GM12878 (cell line): ENCODE measurements at regions not wholly inside any gene's neighbourhood (a gene's known extent, or its start where the extent isn't known, plus 50 kb on each side); places are given as distances from the start of the nearest gene placed in this dataset.

ENCODE experiments used
- ATAC-seq: fragments of 200-7000 bp; cut with Tn5 transposase; 3 replicates; pipeline ENCODE4 v1.9.1; 2020; ENCODE audit warnings: mild to moderate bottlenecking, moderate library complexity
- BruUV-seq: library from RNA; stranded (reverse); fragments of 400-500 nt; replicated peaks from 2 replicates; lab custom pipeline; 2021; lab: Mats Ljungman, UMichigan
- CTCF ChIA-PET: fragments of 300-600 bp; sonication (Branson Sonifier 250); formaldehyde crosslinking; extraction: SDS; loops from one replicate; lab custom pipeline; 2021; ENCODE audit warnings: inconsistent platforms; lab: Yijun Ruan, JAX
- POLR2A ChIA-PET: fragments of 350-600 bp; formaldehyde crosslinking; extraction: SDS; loops from one replicate; lab custom pipeline; 2021; ENCODE audit warnings: inconsistent platforms; lab: Charles Lee
- RAD21 ChIA-PET: fragments of 300-600 bp; sonication (Branson Sonifier 250); formaldehyde crosslinking; loops from one replicate; lab custom pipeline; 2023; ENCODE audit warnings: antibody characterized with exemption; ENCODE audit not compliant: unreplicated experiment; lab: Charles Lee
- SMC1A ChIA-PET: fragments of 300-600 bp; sonication (Branson Sonifier 250); formaldehyde crosslinking; loops from one replicate; lab custom pipeline; 2023; ENCODE audit not compliant: unreplicated experiment, uncharacterized antibody; lab: Charles Lee
- DNase-seq: peaks from one replicate; pipeline ENCODE4 v3.0.0-alpha.2; 2011; ENCODE audit warnings: low read depth, low spot score
- FAIRE-seq: peaks from 3 replicates; lab custom pipeline; 2011; peaks lifted over from hg19 to GRCh38; lab: Jason Lieb, UNC
- H2AFZ ChIP-seq: 2 replicates; pipeline ENCODE4 v1.6.0; 2011; ENCODE audit warnings: low read depth, low read length, control low read depth; ENCODE audit not compliant: control insufficient read depth
- H3K27ac ChIP-seq: 2 replicates; pipeline ENCODE4 v1.5.1; 2011; ENCODE audit warnings: control low read depth; ENCODE audit not compliant: control insufficient read depth, insufficient read depth
- H3K27me3 ChIP-seq, 2 experiments: replicated peaks in 1 of 2; 2 replicates each; pipeline versions ENCODE4 v1.6.0 to v1.6.1; 2011; ENCODE audit warnings: low read length in 1 of 2; ENCODE audit not compliant: control insufficient read depth in 2 of 2, insufficient read depth in 2 of 2
- H3K36me3 ChIP-seq, 2 experiments: 2 replicates each; pipeline ENCODE4 v1.5.1; 2011; ENCODE audit warnings: low read length in 1 of 2; ENCODE audit not compliant: control insufficient read depth in 2 of 2, insufficient read depth in 2 of 2
- H3K4me1 ChIP-seq: 2 replicates; pipeline ENCODE4 v1.6.1; 2011; ENCODE audit warnings: mild to moderate bottlenecking, low read length, moderate library complexity, mixed read lengths; ENCODE audit not compliant: control insufficient read depth, insufficient read depth
- H3K4me2 ChIP-seq: 2 replicates; pipeline ENCODE4 v1.6.0; 2011; ENCODE audit warnings: control low read depth; ENCODE audit not compliant: control insufficient read depth, insufficient read depth
- H3K4me3 ChIP-seq: fragments of 200-600 bp; sonication (generic); 2 replicates; pipeline ENCODE4 v1.5.1; 2016
- H3K79me2 ChIP-seq: 2 replicates; pipeline ENCODE4 v1.6.0; 2011; ENCODE audit warnings: low read length; ENCODE audit not compliant: control insufficient read depth, insufficient read depth
- H3K9ac ChIP-seq: 2 replicates; pipeline ENCODE4 v1.8.0; 2011; ENCODE audit warnings: low read length, control low read depth, mixed read lengths; ENCODE audit not compliant: control insufficient read depth, insufficient read depth
- H3K9me3 ChIP-seq: replicated peaks from 3 replicates; pipeline ENCODE4 v1.5.1; 2011; ENCODE audit warnings: mild to moderate bottlenecking, low read length; ENCODE audit not compliant: control insufficient read depth, insufficient read depth
- H4K20me1 ChIP-seq: 2 replicates; pipeline ENCODE4 v1.6.0; 2011; ENCODE audit not compliant: control insufficient read depth, insufficient read depth
- BACH1 ChIP-seq: fragments of 450-650 bp; IDR thresholded peaks from 2 replicates; pipeline ENCODE4 v1.6.1; 2017; ENCODE audit warnings: mild to moderate bottlenecking, borderline replicate concordance
- BHLHE40 ChIP-seq, 2 experiments: fragments of 450-650 bp in 1 of 2; IDR thresholded peaks; 2 replicates each; pipeline ENCODE4 v1.6.1; 2011 to 2017; ENCODE audit warnings: low read depth in 2 of 2, borderline replicate concordance in 1 of 2, improper control_type of control experiment in 1 of 2, low read length in 1 of 2, mild to moderate bottlenecking in 1 of 2
- BRCA1 ChIP-seq: IDR thresholded peaks from 2 replicates; pipeline ENCODE4 v1.6.1; 2011; ENCODE audit warnings: low read depth, low read length, improper control_type of control experiment
- E2F4 ChIP-seq: IDR thresholded peaks from 2 replicates; pipeline ENCODE4 v1.6.1; 2012; ENCODE audit warnings: low read depth, low read length, improper control_type of control experiment
- ETV6 ChIP-seq, 2 experiments: fragments of 450-650 bp in 1 of 2; IDR thresholded peaks in 1 of 2; conservative IDR thresholded peaks in 1 of 2; 2 replicates each; pipeline ENCODE4 v1.6.1; 2014; ENCODE audit warnings: antibody characterized with exemption in 1 of 2, borderline replicate concordance in 1 of 2, low read depth in 1 of 2, mild to moderate bottlenecking in 1 of 2, moderate library complexity in 1 of 2
- EZH2 ChIP-seq: IDR thresholded peaks from 2 replicates; pipeline ENCODE4 v1.6.1; 2012; ENCODE audit warnings: low read depth, mild to moderate bottlenecking, control low read depth, inconsistent platforms, low read length, borderline replicate concordance; ENCODE audit not compliant: control insufficient read depth
- HDAC6 ChIP-seq: fragments of 200-600 bp; sonication (generic); IDR thresholded peaks from one replicate; pipeline ENCODE4 v1.8.0; 2017; ENCODE audit warnings: antibody characterized with exemption; ENCODE audit not compliant: unreplicated experiment
- MEF2A ChIP-seq: IDR thresholded peaks from 2 replicates; pipeline ENCODE4 v1.6.1; 2011; ENCODE audit warnings: low read depth, mild to moderate bottlenecking, low read length, moderate library complexity; ENCODE audit not compliant: insufficient read depth
- NFXL1 ChIP-seq: fragments of 450-650 bp; IDR thresholded peaks from 2 replicates; pipeline ENCODE4 v1.6.1; 2017; ENCODE audit warnings: antibody characterized with exemption, mild to moderate bottlenecking, borderline replicate concordance
- NR2C2 ChIP-seq: IDR thresholded peaks from 2 replicates; pipeline ENCODE4 v1.6.1; 2011; ENCODE audit warnings: borderline replicate concordance, low read depth; ENCODE audit not compliant: control insufficient read depth, insufficient read length
- NR2F1 ChIP-seq: fragments of 450-650 bp; conservative IDR thresholded peaks from 2 replicates; pipeline ENCODE4 v1.6.1; 2017; ENCODE audit warnings: mild to moderate bottlenecking
- PAX5 ChIP-seq: IDR thresholded peaks from 2 replicates; pipeline ENCODE4 v1.6.1; 2011; ENCODE audit warnings: low read depth, low read length, borderline replicate concordance
- POLR2AphosphoS5 ChIP-seq: IDR thresholded peaks from 2 replicates; pipeline ENCODE4 v1.6.1; 2011; ENCODE audit warnings: mild to moderate bottlenecking, low read length, inconsistent platforms
- SMAD1 ChIP-seq: fragments of 450-650 bp; IDR thresholded peaks from 2 replicates; pipeline ENCODE4 v1.6.1; 2018; ENCODE audit warnings: mild to moderate bottlenecking, low read depth; ENCODE audit not compliant: partially characterized antibody
- TAF1 ChIP-seq: IDR thresholded peaks from 2 replicates; pipeline ENCODE4 v1.6.1; 2011; ENCODE audit warnings: mild to moderate bottlenecking, low read depth, low read length, borderline replicate concordance
- WRNIP1 ChIP-seq: IDR thresholded peaks from 2 replicates; pipeline ENCODE4 v1.6.1; 2011; ENCODE audit warnings: low read depth, low read length, improper control_type of control experiment, borderline replicate concordance
- WGBS: methylation state at CpG from one replicate; pipeline ENCODE4 v1.1.6; 2016; ENCODE audit warnings: low lambda C conversion rate; ENCODE audit not compliant: insufficient replicate concordance, insufficient coverage; ENCODE audit errors: missing lambda C conversion rate; 5-methylcytosine and 5-hydroxymethylcytosine counted together
- in situ Hi-C: fragments of 300-500 bp; cut with MboI; formaldehyde crosslinking; loops from 9 replicates; pipeline ENCODE4 v1.14.3; 2018; ENCODE audit warnings: mixed read lengths
- intact Hi-C: fragments of 100-400 bp; cut with micrococcal nuclease; formaldehyde crosslinking; loops from one replicate; pipeline ENCODE4 v1.14.2; 2022; ENCODE audit not compliant: unreplicated experiment

GRCh38 chr4:121266982-121267381 is 102.9 kb upstream of the TNIP3 start:
- H3K9me3 ChIP-seq = no peaks in the 10 kb centered on the region
- ChIA-PET CTCF (no interaction called here), SMC1A (no interaction called here), RAD21 (no interaction called here), POLR2A (no interaction called here)
- BruUV-seq = no TSS peak
- WGBS = 68% methylated on average over 3 of the region's 3 CpGs
- H2AFZ ChIP-seq = no peak overlapping the region
- H3K4me3 ChIP-seq = no peak overlapping the region
- no peak overlapping the region for H3K27ac ChIP-seq
- no peak overlapping the region for H3K9ac ChIP-seq
- no peak for ATAC-seq
- no peaks in the 10 kb centered on the region for H4K20me1 ChIP-seq
- no peak overlapping the region for H3K4me2 ChIP-seq
- no peaks in the 10 kb centered on the region for H3K36me3 ChIP-seq
- H3K27me3 ChIP-seq = peaks cover 0 to 3% of the 10 kb centered on the region in 2 experiments; a peak in 1 of 4 replicates
- no peak for FAIRE-seq
- no peak for DNase-seq
- H3K79me2 ChIP-seq = no peaks in the 10 kb centered on the region
- intact Hi-C loops = no loop called here
- no peaks in the 10 kb centered on the region for H3K4me1 ChIP-seq
- TF ChIP-seq NR2F1 (no peak), WRNIP1 (no peak), EZH2 (no peak)
- in situ Hi-C loops = no loop called here

DNA sequence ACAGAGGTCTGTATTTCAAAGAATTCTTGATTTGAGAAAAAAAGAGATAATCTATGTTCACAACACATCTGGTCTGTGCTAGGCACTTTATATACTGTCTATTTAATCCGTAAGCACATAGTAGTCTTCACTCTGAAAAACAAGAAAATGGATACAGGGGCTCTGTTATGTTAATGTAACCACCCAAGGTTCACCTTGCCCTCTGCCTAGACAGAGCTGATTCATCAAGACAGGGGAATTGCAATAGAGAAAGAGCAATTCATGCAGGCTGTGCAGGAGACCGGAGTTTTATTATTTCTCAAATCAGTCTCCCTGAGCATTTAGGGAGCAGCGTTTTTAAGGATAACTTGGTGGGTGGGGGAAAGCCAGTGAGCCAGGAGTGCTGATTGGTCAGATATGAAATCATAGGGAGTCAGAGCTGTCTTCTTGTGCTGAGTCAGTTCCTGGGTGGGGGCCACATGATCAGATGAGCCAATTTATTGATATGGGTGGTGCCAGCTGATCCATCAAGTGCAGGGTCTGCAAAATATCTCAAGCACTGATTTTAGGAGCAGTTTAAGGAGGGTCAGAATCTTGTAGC is 92.9 kb upstream of the TNIP3 start:
- H3K9me3 ChIP-seq = no peaks in the 10 kb centered on the region
- ChIA-PET SMC1A (interaction anchor here (1.4 kb wide), 1 partner anchor 61 kb away, joined by 3 read pairs; no protein-coding TSS in a partner anchor), CTCF (interaction anchor here (1.8 to 11.7 kb wide), 2 partner anchors 58 to 66 kb away, joined by 4 to 225 read pairs; no protein-coding TSS in a partner anchor), POLR2A (no interaction called here), RAD21 (interaction anchor here (0.6 to 4.4 kb wide), 2 partner anchors 64 to 152 kb away, joined by 3 to 28 read pairs; no protein-coding TSS in a partner anchor)
- DNase-seq = no peak
- no TSS peak for BruUV-seq
- no peak overlapping the region for H2AFZ ChIP-seq
- no peak overlapping the region for H3K27ac ChIP-seq
- H3K4me2 ChIP-seq = peak overlapping the region; percentile 11; the same call in 1 of the 2 replicates
- no peaks in the 10 kb centered on the region for H3K79me2 ChIP-seq
- no peak overlapping the region for H3K9ac ChIP-seq
- H4K20me1 ChIP-seq = no peaks in the 10 kb centered on the region
- intact Hi-C loops = loop anchor here (1.0 kb wide), 1 partner anchor 57 kb away; no protein-coding TSS in a partner anchor
- no peaks in the 10 kb centered on the region for H3K36me3 ChIP-seq
- H3K4me3 ChIP-seq = no peak overlapping the region
- TF ChIP-seq TAF1 (no peak), SMAD1 (no peak), NR2C2 (no peak), BHLHE40 (IDR thresholded peaks at IDR 0.05; ENCODE audit: borderline replicate concordance in 1 of 2, low read depth in 2 of 2, low read length in 1 of 2) (no peak), BRCA1 (no peak), ETV6 (conservative IDR thresholded peaks at IDR 0.05 in 1 of 2, IDR thresholded peaks at IDR 0.05 in 1 of 2; ENCODE audit: borderline replicate concordance in 1 of 2, low read depth in 1 of 2) (no peak), BACH1 (no peak), POLR2AphosphoS5 (no peak), HDAC6 (no peak), NFXL1 (no peak), MEF2A (no peak), E2F4 (no peak), PAX5 (no peak)
- in situ Hi-C loops = no loop called here
- no peaks in the 10 kb centered on the region for H3K27me3 ChIP-seq
- peaks cover 7% of the 10 kb centered on the region for H3K4me1 ChIP-seq
- WGBS = 17% methylated on average over 3 of the region's 3 CpGs
- FAIRE-seq = no peak
- ATAC-seq = peak; percentile 20
